Prostate gland (tissue), 2 donors: ENCODE measurements at regions not wholly inside any gene's neighbourhood (a gene's known extent, or its start where the extent isn't known, plus 50 kb on each side); places are given as distances from the start of the nearest gene placed in this dataset.
"Not testable (repeated sequence)": the region's sequence is repeated elsewhere in the genome, so short reads cannot be mapped to it uniquely, and the experiment has no call there.

Experiments used
- POLR2A ChIP-seq: fragments of 450-650 bp; IDR thresholded peaks from one replicate; pipeline ENCODE4 v1.6.1; 2016; ENCODE audit warnings: antibody characterized with exemption, mild to moderate bottlenecking
- POLR2AphosphoS5 ChIP-seq: sonication (generic); formaldehyde crosslinking; IDR thresholded peaks from one replicate; pipeline ENCODE4 v1.6.1; 2017; ENCODE audit warnings: antibody characterized with exemption
- TF ChIP-seq, protein P1 (sequence below), 4 experiments: fragments of 200-600 bp in 2 of 4; fragments of 450-650 bp in 2 of 4; sonication (generic) in 2 of 4; IDR thresholded peaks; 1 replicate in 3 of 4; 2 replicates in 1 of 4; pipeline ENCODE4 v1.5.1; 2016 to 2019; ENCODE audit warnings: antibody characterized with exemption in 4 of 4, mild to moderate bottlenecking in 2 of 4, moderate library complexity in 2 of 4

DNA sequence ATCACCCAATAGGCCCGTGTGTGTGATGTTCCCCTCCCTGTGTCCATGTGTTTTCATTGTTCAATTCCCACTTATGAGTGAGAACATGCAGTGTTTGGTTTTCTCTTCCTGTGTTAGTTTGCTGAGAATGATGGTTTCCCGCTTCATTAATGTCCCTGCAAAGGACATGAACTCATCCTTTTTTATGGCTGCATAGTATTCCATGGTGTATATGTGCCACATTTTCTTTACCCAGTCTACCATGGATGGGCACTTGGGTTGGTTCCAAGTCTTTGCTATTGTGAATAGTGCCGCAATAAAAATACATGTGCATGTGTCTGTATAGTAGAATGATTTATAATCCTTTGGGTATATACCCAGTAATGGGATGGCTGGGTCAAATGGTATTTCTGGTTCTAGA, 568.1 kb downstream of the MATN1 start:
- TF ChIP-seq, protein P1, sequence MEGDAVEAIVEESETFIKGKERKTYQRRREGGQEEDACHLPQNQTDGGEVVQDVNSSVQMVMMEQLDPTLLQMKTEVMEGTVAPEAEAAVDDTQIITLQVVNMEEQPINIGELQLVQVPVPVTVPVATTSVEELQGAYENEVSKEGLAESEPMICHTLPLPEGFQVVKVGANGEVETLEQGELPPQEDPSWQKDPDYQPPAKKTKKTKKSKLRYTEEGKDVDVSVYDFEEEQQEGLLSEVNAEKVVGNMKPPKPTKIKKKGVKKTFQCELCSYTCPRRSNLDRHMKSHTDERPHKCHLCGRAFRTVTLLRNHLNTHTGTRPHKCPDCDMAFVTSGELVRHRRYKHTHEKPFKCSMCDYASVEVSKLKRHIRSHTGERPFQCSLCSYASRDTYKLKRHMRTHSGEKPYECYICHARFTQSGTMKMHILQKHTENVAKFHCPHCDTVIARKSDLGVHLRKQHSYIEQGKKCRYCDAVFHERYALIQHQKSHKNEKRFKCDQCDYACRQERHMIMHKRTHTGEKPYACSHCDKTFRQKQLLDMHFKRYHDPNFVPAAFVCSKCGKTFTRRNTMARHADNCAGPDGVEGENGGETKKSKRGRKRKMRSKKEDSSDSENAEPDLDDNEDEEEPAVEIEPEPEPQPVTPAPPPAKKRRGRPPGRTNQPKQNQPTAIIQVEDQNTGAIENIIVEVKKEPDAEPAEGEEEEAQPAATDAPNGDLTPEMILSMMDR (IDR thresholded peaks at IDR 0.05) = not testable (repeated sequence)
- not testable (repeated sequence) for TF ChIP-seq POLR2A, POLR2AphosphoS5
